Esophagus mucosa (tissue), 1 donor: ENCODE measurements at regions not wholly inside any gene's neighbourhood (a gene's known extent, or its start where the extent isn't known, plus 50 kb on each side); places are given as distances from the start of the nearest gene placed in this dataset.

Source experiments
- ATAC-seq: fragments of 200-7000 bp; cut with Tn5 transposase; one replicate; pipeline ENCODE4 v1.9.1; 2020
- donor health status: DM: yes; HTN: yes; CAD: no.

DNA sequence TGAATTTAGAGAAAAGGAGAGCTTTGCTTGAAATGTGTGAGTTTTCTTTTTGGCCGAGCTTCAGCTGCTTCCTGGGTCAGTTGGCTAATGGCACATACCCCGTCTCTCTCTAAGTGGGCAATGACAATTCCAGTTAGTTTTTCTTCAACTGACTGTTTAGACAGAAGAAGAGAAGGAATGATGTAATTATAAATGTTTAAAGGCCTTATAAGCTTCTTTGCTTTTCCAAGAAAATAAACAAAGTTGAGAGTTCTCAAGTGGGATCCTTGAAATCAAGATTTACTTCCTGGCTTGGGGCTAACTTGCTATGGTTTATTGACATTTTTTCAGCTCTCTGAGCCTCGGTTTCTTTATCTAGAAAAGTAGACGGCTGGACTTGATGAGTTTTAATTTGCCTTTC is 794.9 kb upstream of the ACVR2A start:
- ATAC-seq = no peak

DNA sequence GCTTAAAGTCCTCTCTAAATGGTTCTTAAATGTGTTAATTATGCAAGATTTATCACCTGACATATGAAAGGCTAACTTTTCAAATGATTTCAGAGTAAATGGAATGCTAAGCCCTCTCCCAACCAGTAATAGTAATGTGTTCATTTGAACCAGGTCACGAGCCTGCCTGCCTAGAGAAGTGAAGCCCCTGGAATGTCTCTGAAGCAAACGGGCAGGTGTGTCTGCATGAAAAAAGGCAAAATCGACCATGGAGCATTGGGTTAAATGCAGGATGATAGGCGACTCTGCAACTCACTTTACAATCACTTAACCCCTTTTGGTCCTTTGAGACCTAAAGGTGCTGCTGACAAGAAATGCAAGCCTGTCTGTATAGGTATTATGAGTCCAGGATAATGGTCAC is 798.4 kb upstream of the ACVR2A start:
- no peak for ATAC-seq

DNA sequence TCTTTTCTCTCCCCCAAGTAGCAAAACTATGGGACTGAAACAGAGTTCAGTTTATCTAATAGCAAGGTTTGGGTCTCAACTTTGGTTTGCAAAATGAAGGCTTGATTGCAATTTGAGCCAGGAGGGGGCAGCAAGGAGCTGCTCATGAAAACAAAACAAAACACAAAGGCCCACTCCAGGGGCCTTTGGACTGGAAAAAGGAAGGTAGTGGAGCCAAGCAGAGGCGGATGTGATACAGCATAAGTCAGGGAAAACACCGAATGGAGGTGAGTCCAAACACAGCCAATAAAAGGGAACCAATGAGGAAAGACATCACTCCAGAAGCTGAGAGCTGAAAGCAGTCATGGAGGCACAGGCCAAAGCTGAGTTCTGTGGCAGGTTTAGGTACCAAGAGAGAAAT is 799.7 kb upstream of the ACVR2A start:
- ATAC-seq = peak; percentile 43

DNA sequence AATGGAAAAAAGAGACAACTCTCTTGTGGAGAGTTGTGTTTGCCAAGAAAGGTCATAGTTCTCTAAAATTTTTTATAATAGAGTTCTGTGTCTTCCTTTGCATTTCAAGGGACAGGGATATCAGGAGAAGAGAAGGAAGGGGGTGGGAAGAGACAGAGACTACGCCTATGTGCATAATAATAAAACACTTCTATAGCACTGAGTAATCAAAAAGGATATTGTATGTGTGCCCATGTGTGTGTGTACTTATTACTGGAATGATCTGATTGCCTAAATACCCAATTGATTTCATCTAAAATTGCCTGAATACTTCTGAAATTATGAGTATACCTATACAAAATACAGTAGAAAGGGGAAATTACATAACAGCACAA is 803.7 kb upstream of the ACVR2A start:
- ATAC-seq = no peak

DNA sequence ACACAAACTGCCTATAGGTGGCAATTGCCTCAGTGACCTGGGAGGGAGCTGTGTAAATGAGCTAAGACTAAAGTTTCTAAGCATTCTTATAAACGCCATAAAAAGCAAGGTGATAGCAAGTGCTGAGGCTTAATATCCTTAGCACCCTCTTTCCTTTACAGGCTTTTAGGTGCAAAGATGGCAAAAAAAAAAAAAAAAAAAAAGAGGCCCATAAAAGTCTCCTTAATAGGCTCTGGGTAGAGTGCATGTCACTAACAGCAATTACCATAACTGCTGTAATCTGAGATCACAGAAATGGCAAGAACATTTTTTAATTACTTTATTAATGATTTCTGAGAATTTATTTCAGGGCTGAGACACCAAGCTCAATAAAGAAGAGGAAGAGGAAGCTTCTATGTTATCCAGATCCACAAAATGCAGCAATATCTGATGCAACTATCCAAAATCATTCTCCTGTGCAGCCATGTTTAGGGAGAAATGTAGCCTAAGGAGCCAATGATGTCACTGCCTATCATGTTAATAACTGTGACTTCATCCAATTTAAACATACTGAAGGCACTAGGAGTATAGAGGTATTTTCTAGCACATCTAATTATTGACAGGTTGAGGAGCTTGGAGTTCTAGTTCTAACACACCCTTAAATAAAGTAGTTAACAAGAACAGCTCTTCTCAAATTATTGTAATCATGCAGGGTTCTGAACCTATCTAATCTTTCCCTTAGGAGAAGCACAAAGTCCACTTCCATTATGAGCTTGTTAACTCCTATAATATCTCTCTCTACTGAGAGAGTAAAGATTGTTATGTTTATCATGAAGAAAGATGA is 804.3 kb upstream of the ACVR2A start:
- no peak for ATAC-seq

DNA sequence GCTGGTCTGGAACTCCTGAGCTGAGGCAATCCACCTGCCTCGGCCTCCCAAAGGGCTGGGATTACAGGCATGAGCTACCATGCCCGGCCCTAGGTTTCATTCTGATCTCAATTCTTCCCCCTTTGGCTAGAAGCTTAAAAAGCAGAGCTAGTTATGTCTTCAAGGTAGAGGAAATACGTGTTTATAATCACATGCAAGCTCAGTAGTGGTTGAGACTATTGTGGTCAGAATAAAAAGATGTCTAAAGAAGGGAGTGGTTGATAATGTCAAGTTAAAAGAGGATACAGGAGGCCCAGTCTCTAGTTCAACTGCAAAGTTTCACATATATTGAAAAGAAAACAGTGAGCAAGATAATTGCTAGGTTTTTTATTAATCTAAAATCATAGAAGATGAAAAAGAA is 807.8 kb upstream of the ACVR2A start:
- no peak for ATAC-seq

DNA sequence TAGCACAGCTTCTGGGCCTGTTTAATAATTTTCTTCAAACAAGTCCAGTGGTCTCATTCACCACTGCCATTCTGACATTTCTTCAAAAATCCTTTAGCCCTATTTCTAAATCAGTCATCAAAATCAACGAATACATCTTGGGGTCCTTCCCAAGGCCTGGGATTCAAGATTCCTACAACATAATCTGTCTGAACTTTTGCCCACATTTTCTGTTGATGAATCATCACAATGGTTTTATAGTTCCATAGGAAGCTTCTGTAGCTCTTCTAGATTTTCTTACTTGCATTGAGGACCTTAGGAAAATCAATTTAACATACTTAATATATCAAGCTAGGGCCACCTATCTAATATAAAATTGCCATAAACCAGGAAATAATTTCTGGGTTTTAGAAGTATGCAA is 811.8 kb upstream of the ACVR2A start:
- no peak for ATAC-seq

DNA sequence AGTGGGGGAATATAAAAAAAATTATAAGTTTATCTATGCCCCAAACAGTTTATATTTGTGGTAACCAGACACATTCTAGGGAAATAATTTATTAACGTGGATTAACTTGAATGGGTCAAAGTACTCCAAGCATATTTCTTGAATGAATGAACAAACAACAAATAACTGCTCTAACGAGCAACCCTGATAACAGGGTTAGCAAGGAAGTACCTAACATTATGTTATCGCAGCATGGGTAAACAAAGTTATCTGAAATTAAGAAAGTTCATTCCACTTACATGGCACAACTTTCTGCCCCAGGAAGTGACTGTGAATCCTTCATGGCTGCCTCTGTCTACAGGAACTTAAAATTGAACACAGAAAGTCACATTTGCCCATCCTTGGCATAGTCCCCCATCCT is 812.9 kb upstream of the ACVR2A start:
- no peak for ATAC-seq

DNA sequence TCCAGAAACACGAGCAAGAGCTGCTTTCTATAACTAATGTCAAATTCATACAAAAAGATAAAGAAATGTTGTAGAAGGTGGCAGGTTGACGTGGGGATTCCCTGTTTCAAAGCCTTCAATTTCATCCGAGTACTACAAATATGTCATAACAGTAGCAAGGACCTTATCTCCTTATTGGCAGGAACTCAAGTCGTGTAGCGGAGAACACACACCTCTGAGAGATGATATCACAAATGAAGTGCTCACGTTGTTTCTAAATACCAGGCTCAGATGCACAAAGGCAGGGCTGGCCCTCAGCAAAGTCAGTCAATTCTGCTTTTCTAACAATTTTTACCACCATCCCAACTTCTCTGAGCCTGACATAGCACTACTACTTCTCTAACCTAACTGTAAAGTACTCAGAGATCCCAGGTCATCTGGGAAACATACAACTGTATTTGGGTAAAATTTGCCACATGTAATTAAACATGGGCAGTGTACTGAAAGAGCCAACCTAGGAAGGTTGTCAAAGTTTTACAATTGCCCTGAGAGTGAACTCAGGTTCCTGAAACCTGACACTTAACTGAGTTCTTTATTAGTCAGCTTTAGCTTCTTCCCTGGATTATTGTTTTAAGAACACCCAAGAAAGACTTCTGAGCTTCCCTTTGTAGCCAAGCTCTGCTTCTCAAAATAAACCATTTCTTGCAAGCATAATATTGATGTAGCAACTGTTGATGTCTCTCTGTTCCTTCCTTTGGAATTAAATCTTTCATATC is 813.7 kb upstream of the ACVR2A start:
- peak; percentile 86 for ATAC-seq

DNA sequence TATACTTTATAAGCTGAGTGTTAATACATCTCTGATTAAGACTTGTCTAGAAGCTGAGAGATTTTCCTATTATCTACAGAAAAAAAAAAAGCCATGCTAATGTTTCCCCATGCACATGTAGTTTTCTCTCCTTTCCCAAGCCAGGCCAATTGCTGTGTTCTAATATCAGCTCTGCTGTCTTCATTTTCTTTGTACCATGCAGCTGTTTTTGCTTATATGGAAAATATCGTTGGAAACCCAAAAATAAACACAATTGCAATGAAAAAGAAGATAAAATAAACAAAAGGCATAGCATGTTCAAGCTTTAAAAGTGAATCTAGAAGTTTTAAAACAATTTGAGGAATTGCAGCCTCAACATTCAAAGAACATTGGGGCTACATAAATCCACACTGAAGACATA is 817.4 kb upstream of the ACVR2A start:
- no peak for ATAC-seq

DNA sequence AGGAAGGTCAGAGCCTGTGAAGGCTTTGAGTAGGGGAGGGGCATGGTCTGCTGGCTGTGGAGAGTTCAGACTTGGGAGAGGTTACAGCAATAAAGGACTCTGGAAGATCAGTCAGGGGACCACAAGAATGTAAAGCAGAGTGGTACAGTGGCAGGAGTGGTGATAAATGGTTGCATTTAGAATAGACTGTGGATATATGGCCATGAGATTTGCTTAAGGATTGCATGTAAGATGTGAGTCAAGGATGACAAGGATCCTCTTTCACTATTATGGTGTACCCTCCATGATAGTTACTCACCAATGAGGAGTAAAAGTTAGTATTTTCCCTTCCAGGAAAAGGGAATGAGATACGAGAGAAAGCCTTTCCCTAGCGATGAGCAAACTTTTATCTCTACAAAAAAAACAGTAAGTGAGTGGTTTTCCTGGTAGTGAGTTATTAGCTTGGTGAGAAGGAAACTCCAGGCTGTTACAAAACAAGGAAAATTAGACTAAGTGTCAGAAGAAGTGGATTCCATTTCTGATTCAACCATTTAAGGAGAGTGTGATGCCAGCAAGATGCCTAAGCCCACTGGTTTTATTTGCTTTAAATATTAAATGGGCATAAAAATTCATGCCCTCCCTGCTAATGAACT is 818.0 kb upstream of the ACVR2A start:
- ATAC-seq = no peak

DNA sequence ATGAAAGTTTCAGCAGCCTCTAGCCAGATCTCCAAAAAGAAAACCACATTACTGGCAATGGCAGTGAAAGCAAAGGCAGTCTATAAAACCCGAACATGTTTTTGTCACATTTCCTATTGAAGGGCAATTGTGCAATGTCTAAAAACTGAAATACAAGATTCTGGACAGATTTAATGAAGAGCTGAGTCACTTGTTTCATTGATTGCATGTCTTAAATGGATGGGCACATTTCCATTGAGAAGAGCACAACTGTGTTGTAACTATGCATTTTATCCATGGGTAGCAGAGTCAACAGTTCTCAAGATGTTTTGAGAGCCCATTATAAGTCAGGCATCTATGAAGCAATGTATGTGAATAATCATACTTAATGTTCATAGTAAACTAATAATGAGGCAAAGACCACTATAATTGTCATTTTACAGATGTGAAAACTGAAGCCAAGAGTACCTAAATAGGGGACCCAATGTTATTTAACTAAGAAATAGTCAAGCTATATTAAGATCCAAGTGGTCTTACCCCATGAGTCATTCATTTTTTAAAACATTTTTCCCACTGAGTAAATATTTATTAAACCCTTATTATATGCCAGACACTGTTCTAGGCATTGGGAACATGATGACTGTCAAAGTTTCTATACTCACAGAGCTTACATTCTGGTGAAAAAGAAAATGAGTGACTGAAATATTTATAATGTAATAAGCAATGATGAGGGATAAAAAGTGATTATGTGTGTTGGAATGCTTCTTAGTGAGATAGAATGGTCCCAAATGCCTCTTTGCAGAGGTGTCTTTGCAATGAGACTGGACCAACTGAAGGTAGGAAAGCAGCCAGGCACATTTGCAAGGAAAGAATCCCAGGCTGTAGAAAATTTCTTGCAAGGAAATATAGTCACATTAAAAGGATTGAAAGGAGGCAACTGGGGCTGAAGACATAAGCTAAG is 818.9 kb upstream of the ACVR2A start:
- ATAC-seq = peak; percentile 83

DNA sequence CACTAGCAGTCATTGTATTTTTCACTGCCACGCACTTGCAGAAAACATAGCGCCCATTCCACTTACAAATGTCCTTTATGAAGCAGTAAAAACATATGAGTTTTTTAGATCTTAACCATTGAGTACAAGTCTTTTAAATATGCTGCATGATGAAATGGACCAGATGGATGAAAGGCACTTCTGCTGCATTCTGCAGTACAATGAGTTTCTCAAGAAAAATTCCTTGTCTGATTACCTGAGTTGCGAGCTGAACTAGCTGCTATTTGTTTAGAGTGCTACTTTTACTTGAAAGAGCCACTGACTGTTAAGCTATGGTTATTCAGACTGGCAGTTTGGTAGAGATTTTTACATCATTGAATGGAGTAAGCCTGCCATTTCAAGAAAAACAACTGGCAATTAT is 825.5 kb upstream of the ACVR2A start:
- ATAC-seq = no peak

DNA sequence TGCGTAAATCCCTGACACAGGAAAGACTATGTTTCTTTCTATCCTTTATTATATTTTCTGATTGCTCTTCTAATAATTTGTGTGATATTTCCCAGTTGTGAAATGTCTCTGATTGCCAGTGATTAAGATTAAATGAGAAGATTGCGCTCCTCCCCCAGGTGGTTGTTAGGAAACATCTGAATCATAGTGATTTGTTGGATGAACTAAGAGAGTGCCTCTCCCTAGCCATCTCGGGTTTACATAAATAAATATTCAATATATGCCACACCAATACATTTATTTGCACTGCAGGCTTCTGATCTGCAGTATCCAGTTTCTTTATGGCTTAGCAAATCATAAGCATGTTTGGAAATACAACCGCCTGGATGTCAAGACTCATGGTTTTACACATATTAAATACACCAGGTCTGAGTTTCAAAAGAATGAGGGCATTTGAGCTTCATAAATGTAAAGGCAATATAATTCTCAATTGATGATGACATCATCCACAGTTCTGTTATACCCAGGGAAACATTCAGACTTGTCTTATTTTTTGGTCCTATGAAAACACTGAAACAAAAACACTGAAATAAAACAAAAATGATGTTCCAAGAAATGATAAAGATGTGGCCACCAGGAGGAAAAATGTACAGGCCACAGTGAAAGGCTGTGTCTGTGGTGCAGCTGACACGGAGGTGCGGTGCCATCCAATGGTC is 826.7 kb upstream of the ACVR2A start:
- ATAC-seq = no peak

DNA sequence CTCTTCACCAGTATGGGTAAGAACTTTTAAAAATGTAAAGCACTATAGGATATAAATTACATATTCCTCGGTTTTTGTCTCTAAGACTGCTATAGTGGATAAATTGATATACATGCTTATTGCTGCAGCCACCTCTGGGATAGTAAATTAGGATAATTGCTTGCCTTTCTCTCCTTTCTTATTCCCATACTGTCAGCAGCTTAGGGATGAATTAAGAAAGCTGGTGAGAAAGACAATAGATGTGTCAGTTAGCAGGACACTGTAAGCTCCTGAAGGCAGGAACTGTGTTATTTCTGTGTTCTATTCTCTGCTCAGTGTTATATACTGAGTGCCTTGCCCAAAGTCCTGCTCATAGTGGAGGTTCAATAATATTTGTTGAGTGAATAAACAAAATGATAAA is 828.6 kb upstream of the ACVR2A start:
- no peak for ATAC-seq

DNA sequence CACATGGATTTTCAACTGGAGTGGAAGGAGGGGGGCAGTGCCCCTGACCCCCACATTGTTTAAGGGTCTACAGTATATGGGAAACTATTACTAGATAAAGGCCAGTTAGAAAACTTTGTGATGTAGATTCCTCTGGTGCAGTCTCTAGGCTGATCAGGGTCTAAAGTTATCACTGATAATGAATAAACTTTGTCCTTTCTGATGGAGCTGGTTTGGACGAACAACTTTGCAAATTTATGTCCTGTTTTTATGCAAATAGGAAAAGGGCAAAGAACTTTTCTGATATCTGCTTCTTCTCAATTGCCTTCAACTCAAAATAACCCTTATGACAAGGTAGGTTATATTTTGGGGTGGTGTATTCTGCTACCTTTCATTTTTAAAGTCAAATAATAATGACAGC is 829.2 kb upstream of the ACVR2A start:
- no peak for ATAC-seq

DNA sequence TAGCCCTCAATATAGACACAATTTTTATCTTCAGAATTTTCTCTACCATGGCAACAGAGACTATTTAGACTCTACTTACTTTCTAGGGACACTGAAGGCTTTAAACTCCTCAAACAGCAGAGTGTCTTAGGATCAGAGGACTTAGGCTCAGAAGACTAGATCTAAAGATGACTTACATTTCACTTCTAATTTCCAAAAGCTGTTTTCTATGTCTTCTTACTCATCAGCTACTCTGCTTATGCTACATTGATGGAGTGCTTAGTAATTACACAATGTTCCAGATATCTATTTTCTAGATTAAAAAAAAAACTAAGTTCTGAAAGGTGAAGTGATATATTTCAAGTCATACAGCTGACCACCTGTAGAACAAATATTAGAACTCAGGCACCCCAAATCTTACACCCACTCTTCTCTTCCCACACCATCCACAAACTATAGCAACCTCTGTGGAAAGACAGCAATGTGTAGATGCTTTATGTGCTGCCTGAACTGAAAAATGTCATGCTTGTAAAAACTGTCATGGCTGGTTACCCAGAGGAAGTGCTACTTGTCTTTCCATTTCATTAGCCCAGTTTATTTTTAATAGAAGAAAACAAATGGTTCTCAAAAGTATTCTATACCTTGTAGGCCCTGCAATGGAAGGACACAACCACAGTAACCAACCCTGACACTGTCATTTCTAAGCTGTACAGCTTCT is 831.0 kb upstream of the ACVR2A start:
- ATAC-seq = no peak

DNA sequence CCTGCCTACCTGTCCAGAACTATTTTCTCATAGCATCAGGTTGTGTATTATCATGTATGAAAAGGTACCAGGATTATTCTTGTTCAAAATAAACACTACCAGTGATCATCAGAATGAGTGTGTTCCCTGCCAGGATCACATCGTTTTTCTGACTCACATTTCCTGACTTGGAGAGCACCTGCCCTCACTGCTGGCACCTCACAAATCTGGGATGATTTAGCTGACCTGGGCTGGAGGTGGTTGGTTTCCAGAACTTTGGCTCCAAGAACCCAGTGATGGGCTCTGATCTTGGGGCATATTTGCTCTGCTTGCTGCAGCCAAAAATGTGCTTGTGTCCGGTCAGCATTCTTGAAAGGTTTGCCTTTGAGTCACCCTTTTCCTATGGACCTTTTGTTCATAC is 836.3 kb upstream of the ACVR2A start:
- ATAC-seq = no peak

DNA sequence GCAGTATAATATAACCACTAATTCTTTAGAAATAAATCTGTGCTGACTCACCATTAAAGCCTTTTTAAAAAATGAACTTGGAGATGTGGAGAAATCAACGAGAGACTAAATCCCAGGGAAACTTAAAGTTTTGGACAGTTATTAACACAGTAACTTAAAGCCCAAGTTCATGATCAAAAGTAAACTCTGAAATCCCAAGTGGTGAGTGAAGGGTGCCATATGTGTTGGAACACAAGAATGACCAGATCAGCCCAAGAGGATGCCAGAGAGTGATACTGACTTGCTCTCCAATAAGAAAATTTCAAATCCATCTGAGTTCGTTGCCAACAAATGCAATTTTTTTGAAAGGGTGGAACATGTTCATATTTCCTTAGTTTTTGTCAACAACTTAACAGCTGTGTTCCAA is 838.1 kb upstream of the ACVR2A start:
- ATAC-seq = no peak

DNA sequence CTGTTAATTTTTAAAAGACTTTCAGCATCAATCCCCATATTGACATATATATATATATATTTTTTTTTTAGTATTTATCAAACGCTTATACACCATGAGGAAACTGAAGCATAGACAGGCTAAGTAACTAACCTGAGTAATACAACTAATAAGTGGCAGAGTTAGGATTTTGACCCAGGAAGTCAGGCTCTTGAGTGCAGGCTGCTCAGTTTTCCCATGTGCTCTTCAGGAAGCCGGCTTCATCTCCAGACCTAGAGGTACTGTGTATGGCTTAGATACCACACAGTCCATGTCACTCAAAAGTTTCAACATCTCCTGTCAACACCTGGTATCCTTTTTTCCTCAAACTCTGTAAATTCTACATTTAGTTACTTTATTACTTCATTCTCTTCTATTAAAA is 841.7 kb upstream of the ACVR2A start:
- ATAC-seq = no peak

DNA sequence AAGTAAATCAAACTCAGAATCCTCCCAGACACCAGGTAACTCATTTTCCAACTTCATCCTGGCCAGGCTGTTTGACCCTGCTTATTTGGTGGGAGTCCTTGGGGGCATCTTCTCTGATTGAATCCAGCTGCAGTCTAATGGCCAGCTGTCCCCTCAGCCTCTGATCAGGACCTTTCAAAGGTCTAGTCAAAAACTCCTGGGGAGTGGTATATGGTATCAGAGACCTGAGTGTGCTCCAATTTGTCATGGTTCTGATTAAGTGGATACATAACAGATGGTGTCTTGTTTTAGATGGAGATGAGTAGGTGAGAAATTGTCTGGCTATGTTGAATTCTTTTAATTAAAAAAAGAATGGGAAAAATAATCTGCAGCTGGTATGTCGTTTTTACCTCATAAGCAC is 842.6 kb upstream of the ACVR2A start:
- no peak for ATAC-seq
